SK-N-SH treated with all-trans-retinoic acid at 6 μM for 48 hours (cell line): ENCODE measurements at regions not wholly inside any gene's neighbourhood (a gene's known extent, or its start where the extent isn't known, plus 50 kb on each side); places are given as distances from the start of the nearest gene placed in this dataset.

Experiments used
- ATAC-seq: fragments of 200-7000 bp; cut with Tn5 transposase; 3 replicates; pipeline ENCODE4 v1.9.1; 2020; ENCODE audit warnings: mild to moderate bottlenecking, moderate library complexity
- ARNTL ChIP-seq: fragments of 450-650 bp; formaldehyde crosslinking; IDR thresholded peaks from 2 replicates; pipeline ENCODE4 v1.5.0; 2020; ENCODE audit warnings: low read depth, mild to moderate bottlenecking, moderate library complexity, borderline replicate concordance
- BACH2 ChIP-seq: fragments of 250-450 bp; sonication (Bioruptor Pico); IDR thresholded peaks from 2 replicates; pipeline ENCODE4 v1.9.0; 2021; ENCODE audit warnings: mild to moderate bottlenecking, borderline replicate concordance
- CSDC2 ChIP-seq: fragments of 250-450 bp; sonication (Bioruptor Pico); IDR thresholded peaks from 2 replicates; pipeline ENCODE4 v1.5.0; 2020; ENCODE audit warnings: mild to moderate bottlenecking, moderate library complexity
- CSRNP3 ChIP-seq: fragments of 250-450 bp; sonication (Bioruptor Pico); IDR thresholded peaks from 2 replicates; pipeline ENCODE4 v1.5.1; 2021; ENCODE audit warnings: mild to moderate bottlenecking, moderate library complexity
- ESRRG ChIP-seq: fragments of 250-450 bp; sonication (Bioruptor Pico); IDR thresholded peaks from 2 replicates; pipeline ENCODE4 v1.6.1; 2021; ENCODE audit warnings: mild to moderate bottlenecking
- GLIS3 ChIP-seq: fragments of 250-450 bp; sonication (Bioruptor Pico); IDR thresholded peaks from 2 replicates; pipeline ENCODE4 v1.5.0; 2020; ENCODE audit warnings: mild to moderate bottlenecking, moderate library complexity
- ISL1 ChIP-seq: fragments of 250-450 bp; sonication (Bioruptor Pico); IDR thresholded peaks from 2 replicates; pipeline ENCODE4 v2.1.2; 2022; ENCODE audit warnings: mild to moderate bottlenecking, moderate library complexity
- POU6F1 ChIP-seq: fragments of 250-450 bp; sonication (Bioruptor Pico); IDR thresholded peaks from 2 replicates; pipeline ENCODE4 v1.8.0; 2021; ENCODE audit warnings: low read depth, mild to moderate bottlenecking, moderate library complexity, borderline replicate concordance
- RARB ChIP-seq: fragments of 250-450 bp; sonication (Bioruptor Pico); IDR thresholded peaks from 2 replicates; pipeline ENCODE4 v1.8.0; 2021; ENCODE audit warnings: mild to moderate bottlenecking, moderate library complexity
- SNAI2 ChIP-seq: fragments of 250-450 bp; sonication (Bioruptor Pico); IDR thresholded peaks from 2 replicates; pipeline ENCODE4 v1.5.0; 2020; ENCODE audit warnings: mild to moderate bottlenecking, moderate library complexity
- TCF4 ChIP-seq: fragments of 250-450 bp; sonication (Bioruptor Pico); IDR thresholded peaks from 2 replicates; pipeline ENCODE4 v1.8.0; 2021; ENCODE audit warnings: mild to moderate bottlenecking, moderate library complexity, borderline replicate concordance
- TOX ChIP-seq: fragments of 250-450 bp; sonication (Bioruptor Pico); IDR thresholded peaks from 2 replicates; pipeline ENCODE4 v1.8.0; 2021; ENCODE audit warnings: mild to moderate bottlenecking, moderate library complexity, borderline replicate concordance
- ZC3H10 ChIP-seq: fragments of 250-450 bp; sonication (Bioruptor Pico); IDR thresholded peaks from 2 replicates; pipeline ENCODE4 v1.5.1; 2021; ENCODE audit warnings: mild to moderate bottlenecking, moderate library complexity
- ZFP3 ChIP-seq: fragments of 250-450 bp; sonication (Bioruptor Pico); IDR thresholded peaks from 2 replicates; pipeline ENCODE4 v1.5.0; 2020; ENCODE audit warnings: mild to moderate bottlenecking, moderate library complexity
- ZFP30 ChIP-seq: fragments of 450-650 bp; formaldehyde crosslinking; IDR thresholded peaks from 2 replicates; pipeline ENCODE4 v1.5.0; 2022; ENCODE audit warnings: mild to moderate bottlenecking, moderate library complexity
- ZNF565 ChIP-seq: fragments of 450-650 bp; formaldehyde crosslinking; conservative IDR thresholded peaks from 2 replicates; pipeline ENCODE4 v1.5.0; 2020; ENCODE audit warnings: low read depth, mild to moderate bottlenecking, moderate library complexity
- ZNF70 ChIP-seq: fragments of 450-650 bp; formaldehyde crosslinking; IDR thresholded peaks from 2 replicates; pipeline ENCODE4 v1.5.0; 2020; ENCODE audit warnings: mild to moderate bottlenecking, moderate library complexity
- ZNF8 ChIP-seq: fragments of 450-650 bp; formaldehyde crosslinking; IDR thresholded peaks from 2 replicates; pipeline ENCODE4 v1.5.0; 2020; ENCODE audit warnings: mild to moderate bottlenecking, moderate library complexity
- TF ChIP-seq, protein P1 (sequence below): fragments of 250-450 bp; sonication (Bioruptor Pico); IDR thresholded peaks from 2 replicates; pipeline ENCODE4 v1.5.1; 2020; ENCODE audit warnings: low read depth, mild to moderate bottlenecking, moderate library complexity
- TF ChIP-seq, protein P2 (sequence below): fragments of 250-450 bp; sonication (Bioruptor Pico); IDR thresholded peaks from 2 replicates; pipeline ENCODE4 v1.5.0; 2020; ENCODE audit warnings: mild to moderate bottlenecking, moderate library complexity

GRCh38 chr2:17188721-17189120 lies 329.5 kb downstream of the RAD51AP2 start (continued):
- TF ChIP-seq, protein P1, sequence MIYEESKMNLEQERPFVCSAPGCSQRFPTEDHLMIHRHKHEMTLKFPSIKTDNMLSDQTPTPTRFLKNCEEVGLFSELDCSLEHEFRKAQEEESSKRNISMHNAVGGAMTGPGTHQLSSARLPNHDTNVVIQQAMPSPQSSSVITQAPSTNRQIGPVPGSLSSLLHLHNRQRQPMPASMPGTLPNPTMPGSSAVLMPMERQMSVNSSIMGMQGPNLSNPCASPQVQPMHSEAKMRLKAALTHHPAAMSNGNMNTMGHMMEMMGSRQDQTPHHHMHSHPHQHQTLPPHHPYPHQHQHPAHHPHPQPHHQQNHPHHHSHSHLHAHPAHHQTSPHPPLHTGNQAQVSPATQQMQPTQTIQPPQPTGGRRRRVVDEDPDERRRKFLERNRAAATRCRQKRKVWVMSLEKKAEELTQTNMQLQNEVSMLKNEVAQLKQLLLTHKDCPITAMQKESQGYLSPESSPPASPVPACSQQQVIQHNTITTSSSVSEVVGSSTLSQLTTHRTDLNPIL (CRISPR knock-in tag) = no peak

- TF ChIP-seq ARNTL (CRISPR knock-in tag) (no peak), ZNF565 (CRISPR knock-in tag) (no peak), ZNF8 (CRISPR knock-in tag) (no peak), TCF4 (no peak), BACH2 (CRISPR knock-in tag) (no peak), POU6F1 (CRISPR knock-in tag) (no peak), ESRRG (CRISPR knock-in tag) (no peak), ZNF70 (no peak), ZC3H10 (CRISPR knock-in tag) (no peak), ZFP30 (CRISPR knock-in tag) (no peak), GLIS3 (CRISPR knock-in tag) (no peak), SNAI2 (CRISPR knock-in tag) (no peak), TOX (CRISPR knock-in tag) (no peak), CSRNP3 (CRISPR knock-in tag) (no peak)
- TF ChIP-seq, protein P2, sequence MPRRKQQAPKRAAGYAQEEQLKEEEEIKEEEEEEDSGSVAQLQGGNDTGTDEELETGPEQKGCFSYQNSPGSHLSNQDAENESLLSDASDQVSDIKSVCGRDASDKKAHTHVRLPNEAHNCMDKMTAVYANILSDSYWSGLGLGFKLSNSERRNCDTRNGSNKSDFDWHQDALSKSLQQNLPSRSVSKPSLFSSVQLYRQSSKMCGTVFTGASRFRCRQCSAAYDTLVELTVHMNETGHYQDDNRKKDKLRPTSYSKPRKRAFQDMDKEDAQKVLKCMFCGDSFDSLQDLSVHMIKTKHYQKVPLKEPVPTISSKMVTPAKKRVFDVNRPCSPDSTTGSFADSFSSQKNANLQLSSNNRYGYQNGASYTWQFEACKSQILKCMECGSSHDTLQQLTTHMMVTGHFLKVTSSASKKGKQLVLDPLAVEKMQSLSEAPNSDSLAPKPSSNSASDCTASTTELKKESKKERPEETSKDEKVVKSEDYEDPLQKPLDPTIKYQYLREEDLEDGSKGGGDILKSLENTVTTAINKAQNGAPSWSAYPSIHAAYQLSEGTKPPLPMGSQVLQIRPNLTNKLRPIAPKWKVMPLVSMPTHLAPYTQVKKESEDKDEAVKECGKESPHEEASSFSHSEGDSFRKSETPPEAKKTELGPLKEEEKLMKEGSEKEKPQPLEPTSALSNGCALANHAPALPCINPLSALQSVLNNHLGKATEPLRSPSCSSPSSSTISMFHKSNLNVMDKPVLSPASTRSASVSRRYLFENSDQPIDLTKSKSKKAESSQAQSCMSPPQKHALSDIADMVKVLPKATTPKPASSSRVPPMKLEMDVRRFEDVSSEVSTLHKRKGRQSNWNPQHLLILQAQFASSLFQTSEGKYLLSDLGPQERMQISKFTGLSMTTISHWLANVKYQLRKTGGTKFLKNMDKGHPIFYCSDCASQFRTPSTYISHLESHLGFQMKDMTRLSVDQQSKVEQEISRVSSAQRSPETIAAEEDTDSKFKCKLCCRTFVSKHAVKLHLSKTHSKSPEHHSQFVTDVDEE = no peak
- ATAC-seq = no peak
Observed at GRCh38 chr2:17184512-17184911, 333.7 kb downstream of the RAD51AP2 start.

DNA sequence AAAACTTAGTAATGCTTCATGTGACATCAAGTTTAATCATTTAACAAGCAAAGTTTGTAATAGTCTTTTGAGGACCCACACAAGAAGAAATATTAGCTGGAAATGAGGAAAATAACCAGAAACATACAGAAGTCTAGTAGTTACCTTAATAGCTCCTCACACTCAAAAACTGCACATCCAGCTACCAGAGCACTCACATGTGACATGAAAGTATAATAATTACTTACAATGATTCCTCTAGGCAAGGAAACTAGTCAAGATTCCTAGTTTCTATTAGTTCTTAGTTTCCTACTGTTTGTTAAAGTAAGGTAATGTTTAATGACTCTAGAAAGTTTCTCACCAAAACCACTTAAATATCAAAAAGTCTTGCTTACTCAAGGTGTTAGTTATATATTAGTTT lies 335.8 kb downstream of the RAD51AP2 start:
- TF ChIP-seq ESRRG (CRISPR knock-in tag) = no peak
- TF ChIP-seq ZNF565 (CRISPR knock-in tag) = no peak
- TF ChIP-seq ZFP30 (CRISPR knock-in tag) = no peak
- no peak for TF ChIP-seq ZFP3 (CRISPR knock-in tag)
- TF ChIP-seq ISL1 (CRISPR knock-in tag) = no peak
- TF ChIP-seq ZNF70 = no peak
- no peak for TF ChIP-seq ZC3H10 (CRISPR knock-in tag)
- no peak for TF ChIP-seq GLIS3 (CRISPR knock-in tag)
- TF ChIP-seq, protein P2 = no peak
- TF ChIP-seq TOX (CRISPR knock-in tag) = no peak
- no peak for TF ChIP-seq ZNF8 (CRISPR knock-in tag)
- no peak for TF ChIP-seq TCF4
- TF ChIP-seq, protein P1 (CRISPR knock-in tag) = no peak
- TF ChIP-seq CSRNP3 (CRISPR knock-in tag) = no peak
- no peak for TF ChIP-seq POU6F1 (CRISPR knock-in tag)
- TF ChIP-seq RARB (CRISPR knock-in tag) = no peak
- TF ChIP-seq CSDC2 (CRISPR knock-in tag) = no peak
- no peak for TF ChIP-seq BACH2 (CRISPR knock-in tag)
- TF ChIP-seq, all 23 proteins: peak for 0
- no peak for ATAC-seq
